Effector memory CD8-positive, alpha-beta T cell (primary cell): ENCODE measurements at regions not wholly inside any gene's neighbourhood (a gene's known extent, or its start where the extent isn't known, plus 50 kb on each side); places are given as distances from the start of the nearest gene placed in this dataset.

Experiments used
- ATAC-seq: fragments of 150-1000 bp; cut with Tn5 transposase; replicated peaks from 2 replicates; pipeline ENCODE4 v1.10.0; 2021; ENCODE audit warnings: mild to moderate bottlenecking, moderate library complexity
- DNase-seq, 3 experiments: peaks; one replicate each; pipeline ENCODE4 v3.0.0; 2021
- H3K27ac Mint-ChIP-seq, 2 donors: one replicate each; pipeline ENCODE4 v1.8.0; 2022; ENCODE audit warnings: mild to moderate bottlenecking in 2 of 2, mixed read lengths in 2 of 2, moderate library complexity in 2 of 2
- H3K27me3 Mint-ChIP-seq, 2 donors: one replicate each; pipeline ENCODE4 v1.8.0; 2022; ENCODE audit warnings: mixed read lengths in 2 of 2
- H3K36me3 Mint-ChIP-seq: one replicate; pipeline ENCODE4 v1.8.0; 2022; ENCODE audit warnings: mild to moderate bottlenecking, moderate library complexity, mixed read lengths; ENCODE audit not compliant: insufficient read depth
- H3K4me1 Mint-ChIP-seq, 2 donors: one replicate each; pipeline ENCODE4 v1.8.0; 2022; ENCODE audit warnings: low read depth in 2 of 2, mixed read lengths in 2 of 2
- H3K4me3 Mint-ChIP-seq, 2 donors: one replicate each; pipeline ENCODE4 v1.8.0; 2022; ENCODE audit warnings: mild to moderate bottlenecking in 2 of 2, mixed read lengths in 2 of 2, moderate library complexity in 2 of 2
- H3K9me3 Mint-ChIP-seq, 2 donors: one replicate each; pipeline ENCODE4 v1.8.0; 2022; ENCODE audit warnings: mixed read lengths in 2 of 2

DNA sequence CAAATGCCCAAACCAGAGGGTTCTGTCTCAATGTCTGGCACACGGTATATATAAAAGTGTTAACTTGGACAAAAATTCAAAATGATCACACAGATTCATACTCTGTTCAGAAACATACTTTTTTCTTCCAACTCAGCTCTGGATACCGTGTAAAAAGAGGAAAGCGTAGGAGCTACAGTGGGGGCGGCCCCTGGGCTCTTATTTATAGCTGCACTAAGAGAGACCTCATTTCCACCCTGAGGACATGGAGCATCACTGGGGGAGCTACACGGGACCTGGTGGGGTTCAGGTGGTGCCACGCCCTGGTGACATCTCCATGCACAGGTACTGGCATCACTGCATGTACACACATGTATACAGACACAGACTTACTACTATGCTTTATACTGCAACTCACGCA is 185.9 kb upstream of the FOXQ1 start:
- Mint-ChIP-seq H3K36me3 (no peaks in the 10 kb centered on the region), H3K27me3 (peaks cover 30 to 39% of the 10 kb centered on the region in 2 donors), H3K9me3 (peaks cover 0 to 2% of the 10 kb centered on the region in 2 donors), H3K4me1 (peaks cover 3 to 5% of the 10 kb centered on the region in 2 donors), H3K27ac (no peak overlapping the region), H3K4me3 (no peak overlapping the region)
- DNase-seq, result no peak
- ATAC-seq, result no peak

DNA sequence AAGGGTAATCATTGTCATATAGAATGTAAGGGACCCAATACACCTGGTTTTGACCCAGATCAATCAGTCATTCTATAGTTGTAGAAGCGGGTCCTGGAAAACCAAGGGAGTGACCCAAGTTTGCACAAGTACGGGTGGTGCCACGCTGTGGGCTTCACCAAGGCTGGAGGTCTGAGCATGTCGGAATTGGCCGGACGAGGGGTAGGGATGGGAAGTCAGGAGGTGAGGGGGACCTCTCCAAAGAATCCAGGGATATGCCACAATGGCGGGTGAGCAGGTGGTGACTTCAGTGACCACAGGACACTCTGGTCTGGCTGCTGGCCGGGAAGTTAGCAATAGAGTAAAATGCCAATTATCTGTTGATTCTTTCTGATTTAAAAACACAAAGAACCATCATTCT is 186.6 kb upstream of the FOXQ1 start:
- Mint-ChIP-seq H3K4me3 (no peak overlapping the region), H3K4me1 (peaks cover 3 to 5% of the 10 kb centered on the region in 2 donors)

DNA sequence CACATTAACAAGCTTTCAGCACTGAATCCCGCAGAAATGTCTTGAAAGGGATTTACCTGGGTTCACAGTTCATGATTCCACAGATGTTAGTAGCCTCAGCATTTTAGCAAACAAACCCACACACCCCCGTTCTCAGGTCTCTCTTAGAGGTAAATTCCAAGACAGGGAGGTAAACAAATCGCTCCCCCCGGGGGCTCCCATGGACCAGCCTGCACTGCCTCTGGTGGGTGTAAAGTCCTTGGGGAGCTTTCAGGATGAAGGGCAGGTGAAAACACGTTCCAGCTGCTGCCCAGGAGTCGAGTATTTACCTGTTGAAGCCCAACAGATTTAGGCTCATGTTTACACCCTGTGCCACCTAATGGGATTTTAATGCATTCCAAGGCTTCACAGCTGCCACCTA is 187.0 kb upstream of the FOXQ1 start:
- ATAC-seq (no peak), DNase-seq (no peak)
- Mint-ChIP-seq H3K27ac (no peak overlapping the region), H3K4me1 (peaks cover 3 to 5% of the 10 kb centered on the region in 2 donors), H3K27me3 (peaks cover 31 to 40% of the 10 kb centered on the region in 2 donors), H3K36me3 (no peaks in the 10 kb centered on the region), H3K4me3 (no peak overlapping the region), H3K9me3 (peaks cover 0 to 2% of the 10 kb centered on the region in 2 donors)

More for the DNA sequence above, 186.6 kb upstream of the FOXQ1 start:
- Mint-ChIP-seq H3K9me3 (peaks cover 0 to 2% of the 10 kb centered on the region in 2 donors), H3K36me3 (no peaks in the 10 kb centered on the region), H3K27me3 (peaks cover 30 to 39% of the 10 kb centered on the region in 2 donors), H3K27ac (no peak overlapping the region)
- no peak for ATAC-seq
- DNase-seq, result no peak

DNA sequence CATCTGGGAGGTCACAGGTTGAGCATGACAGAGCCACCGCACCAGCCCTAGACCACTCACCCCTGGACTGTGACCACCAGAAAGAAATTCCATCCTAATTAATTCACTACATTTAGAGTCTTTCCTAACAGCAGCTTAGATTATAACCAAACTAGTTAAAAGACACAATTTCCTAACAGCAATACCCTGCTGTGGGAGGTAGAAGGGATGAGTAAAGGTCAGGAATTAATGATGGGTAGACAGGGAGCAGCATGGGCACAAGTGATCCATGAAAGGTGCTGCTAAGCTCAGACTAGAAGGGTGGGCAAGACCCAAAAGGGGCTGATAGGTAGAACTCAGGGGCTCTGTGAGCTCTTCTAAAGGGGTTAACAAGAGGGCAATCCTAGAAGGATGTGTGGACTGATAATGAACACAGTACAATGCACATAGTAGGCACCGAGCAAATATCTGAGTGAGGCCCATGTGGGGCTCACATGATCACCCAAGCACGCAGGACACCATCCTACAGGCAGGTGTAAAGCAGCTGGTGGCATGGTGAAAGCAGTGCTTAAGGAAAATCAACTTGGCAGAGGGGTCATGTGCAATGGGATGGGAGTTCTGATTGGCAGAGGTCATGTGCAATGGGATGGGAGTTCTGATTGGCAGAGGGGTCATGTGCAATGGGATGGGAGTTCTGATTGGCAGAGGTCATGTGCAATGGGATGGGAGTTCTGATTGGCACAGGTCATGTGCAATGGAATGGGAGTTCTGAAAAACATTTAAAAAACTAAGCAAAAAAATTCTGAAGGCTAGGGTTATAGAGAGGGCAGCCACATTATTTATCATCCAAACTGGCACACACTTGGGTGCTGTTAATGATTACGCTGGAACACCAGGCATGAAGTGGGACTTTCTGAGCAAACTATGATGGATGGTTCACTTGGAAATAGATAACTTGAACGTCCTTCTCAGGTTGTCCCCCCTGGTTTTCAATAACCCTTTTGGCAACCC is 188.2 kb upstream of the FOXQ1 start:
- DNase-seq (no peak), ATAC-seq (no peak)
- Mint-ChIP-seq H3K27me3 (peaks cover 41 to 52% of the 10 kb centered on the region in 2 donors), H3K27ac (no peak overlapping the region), H3K36me3 (no peaks in the 10 kb centered on the region), H3K4me3 (no peak overlapping the region), H3K4me1 (peaks cover 3 to 5% of the 10 kb centered on the region in 2 donors), H3K9me3 (peaks cover 0 to 2% of the 10 kb centered on the region in 2 donors)

DNA sequence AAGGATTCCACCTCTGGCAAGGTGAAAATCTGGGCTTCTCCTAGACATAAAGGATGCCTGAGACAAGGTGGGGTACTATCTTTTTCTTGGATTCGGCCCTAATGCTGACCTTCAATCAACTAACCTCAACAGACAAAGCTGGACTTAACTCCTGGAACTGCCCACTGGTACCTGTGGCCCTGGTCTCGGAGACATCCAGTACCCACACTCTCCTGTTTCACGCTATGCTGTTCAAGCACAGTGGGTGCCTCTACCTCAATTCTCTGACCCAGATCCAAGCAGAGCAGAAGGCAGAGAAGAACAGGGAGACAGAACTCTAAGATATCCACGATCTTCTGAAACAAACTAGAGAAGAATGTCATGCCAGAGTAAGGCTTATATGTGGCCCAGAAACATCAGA is 189.8 kb upstream of the FOXQ1 start:
- Mint-ChIP-seq H3K27ac (no peak overlapping the region), H3K9me3 (no peaks in the 10 kb centered on the region), H3K4me1 (no peaks in the 10 kb centered on the region), H3K4me3 (no peak overlapping the region), H3K27me3 (peaks cover 36 to 55% of the 10 kb centered on the region in 2 donors), H3K36me3 (no peaks in the 10 kb centered on the region)
- DNase-seq (no peak), ATAC-seq (no peak)

DNA sequence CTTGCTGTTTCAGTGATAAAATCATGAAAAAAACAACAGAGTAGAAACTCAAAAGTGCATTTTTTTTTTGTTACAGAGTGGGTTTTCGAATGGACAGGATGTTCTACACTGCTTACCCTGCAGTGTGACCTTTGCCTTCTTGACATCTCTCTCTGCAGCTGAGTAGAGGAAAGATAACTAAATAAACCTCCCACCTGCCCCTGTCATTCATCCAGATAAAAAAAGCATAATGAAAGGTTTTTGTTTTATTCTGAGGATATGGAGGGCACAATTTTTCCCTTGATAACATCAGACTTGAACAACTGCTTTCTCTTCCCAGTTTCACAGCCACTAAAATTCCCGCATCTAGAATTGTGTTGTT is 193.6 kb upstream of the FOXQ1 start:
- no peaks in the 10 kb centered on the region for H3K36me3 Mint-ChIP-seq
- no peaks in the 10 kb centered on the region for H3K9me3 Mint-ChIP-seq
- ATAC-seq (no peak), DNase-seq (no peak)
- peaks cover 41 to 48% of the 10 kb centered on the region in 2 donors for H3K27me3 Mint-ChIP-seq
- no peak overlapping the region for H3K27ac Mint-ChIP-seq
- no peaks in the 10 kb centered on the region for H3K4me1 Mint-ChIP-seq
- no peak overlapping the region for H3K4me3 Mint-ChIP-seq

DNA sequence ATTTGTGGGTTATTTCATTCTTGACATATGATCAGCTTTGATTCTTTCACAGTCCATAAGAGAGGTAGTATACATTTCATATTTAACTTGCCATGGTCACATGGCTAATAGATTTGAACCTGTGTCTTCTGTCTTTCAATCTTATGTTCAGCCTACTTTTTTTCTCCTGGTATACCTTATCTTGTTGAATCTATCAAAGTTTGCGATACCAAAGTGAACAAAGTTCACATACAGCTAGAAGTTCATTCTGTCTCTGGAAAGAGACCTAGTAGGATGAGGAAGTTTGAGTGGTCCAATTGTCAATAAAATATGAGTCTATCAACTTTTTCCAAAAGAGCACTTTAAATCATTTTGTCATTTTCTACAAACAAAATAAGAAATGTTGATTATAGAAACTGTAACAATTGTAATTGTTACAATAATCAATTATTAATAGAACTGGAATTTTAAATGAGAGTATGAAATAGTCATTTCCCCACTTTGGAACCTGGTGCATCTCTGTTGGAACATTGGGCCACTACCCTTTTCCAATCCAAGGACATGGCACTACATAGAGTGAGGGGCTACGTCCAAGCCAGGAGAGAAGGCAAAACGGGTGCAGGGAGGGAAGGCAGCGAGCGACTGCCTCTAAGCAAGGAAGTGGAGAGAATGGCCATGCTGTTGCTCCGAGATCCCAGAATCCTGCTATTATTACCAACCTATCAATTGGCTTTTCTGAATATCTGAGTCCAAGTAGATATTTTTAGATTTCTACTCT is 194.2 kb upstream of the FOXQ1 start:
- H3K4me3 Mint-ChIP-seq, result no peak overlapping the region
- H3K27ac Mint-ChIP-seq, result no peak overlapping the region
- H3K27me3 Mint-ChIP-seq, result peaks cover 38 to 44% of the 10 kb centered on the region in 2 donors
- no peaks in the 10 kb centered on the region for H3K36me3 Mint-ChIP-seq
- DNase-seq (no peak), ATAC-seq (no peak)
- H3K4me1 Mint-ChIP-seq, result no peaks in the 10 kb centered on the region
- H3K9me3 Mint-ChIP-seq, result no peaks in the 10 kb centered on the region

DNA sequence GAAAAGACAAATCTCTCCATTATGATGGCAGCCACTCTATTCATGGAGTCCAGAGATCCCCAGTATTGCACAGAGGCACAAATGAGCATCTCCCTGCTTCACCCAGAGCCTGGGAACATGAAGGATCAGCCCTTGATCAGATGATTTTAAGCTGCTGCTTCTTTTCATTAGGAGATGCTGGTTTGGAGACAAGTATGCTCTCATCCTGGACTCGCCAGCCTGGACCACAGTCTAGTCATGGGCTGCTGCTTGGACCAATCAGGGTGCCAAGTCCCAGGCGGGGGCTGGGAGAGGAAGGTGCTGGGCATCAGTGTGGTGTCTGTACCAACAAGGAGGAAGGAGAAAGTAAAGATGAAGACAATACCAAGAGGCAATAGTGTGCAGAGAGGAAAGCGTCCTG is 195.7 kb upstream of the FOXQ1 start:
- Mint-ChIP-seq H3K4me1 (no peaks in the 10 kb centered on the region), H3K27me3 (peaks cover 33 to 38% of the 10 kb centered on the region in 2 donors), H3K27ac (no peak overlapping the region), H3K9me3 (no peaks in the 10 kb centered on the region), H3K36me3 (no peaks in the 10 kb centered on the region), H3K4me3 (no peak overlapping the region)
- ATAC-seq (no peak), DNase-seq (no peak)

DNA sequence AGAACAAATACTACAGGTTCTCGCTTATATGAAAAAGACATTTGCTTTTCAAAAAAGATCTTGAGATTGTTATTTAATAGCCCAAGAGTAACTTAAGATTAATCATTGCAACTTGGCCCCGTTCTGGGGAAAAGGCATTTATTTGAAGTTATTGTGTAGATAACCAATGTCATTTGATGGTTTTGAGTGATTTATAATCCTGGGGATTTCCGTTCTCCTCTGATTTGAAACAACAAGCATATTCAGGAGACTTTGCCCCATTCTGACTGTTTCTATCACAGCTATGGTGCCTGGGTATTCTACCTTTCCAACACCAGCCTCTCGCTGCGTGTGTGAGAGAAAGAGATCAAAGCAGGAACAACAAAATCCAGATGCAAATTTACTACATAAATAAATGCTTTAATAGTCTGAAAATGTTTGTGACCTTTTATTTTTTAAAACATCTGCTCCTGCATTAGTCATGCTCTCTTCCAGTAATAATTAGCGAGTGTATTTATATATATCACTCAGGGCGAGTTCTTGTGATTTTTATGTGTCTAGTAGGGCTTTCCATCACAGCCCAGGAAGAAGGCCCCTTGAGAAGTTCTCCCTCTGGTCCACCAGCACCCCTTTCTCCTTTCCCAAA is 197.9 kb upstream of the FOXQ1 start:
- ATAC-seq, result no peak
- H3K27me3 Mint-ChIP-seq, result peaks cover 23 to 30% of the 10 kb centered on the region in 2 donors
- DNase-seq, result no peak
- H3K4me3 Mint-ChIP-seq, result no peak overlapping the region
- no peak overlapping the region for H3K27ac Mint-ChIP-seq
- H3K36me3 Mint-ChIP-seq, result no peaks in the 10 kb centered on the region
- H3K4me1 Mint-ChIP-seq, result no peaks in the 10 kb centered on the region
- H3K9me3 Mint-ChIP-seq, result no peaks in the 10 kb centered on the region

DNA sequence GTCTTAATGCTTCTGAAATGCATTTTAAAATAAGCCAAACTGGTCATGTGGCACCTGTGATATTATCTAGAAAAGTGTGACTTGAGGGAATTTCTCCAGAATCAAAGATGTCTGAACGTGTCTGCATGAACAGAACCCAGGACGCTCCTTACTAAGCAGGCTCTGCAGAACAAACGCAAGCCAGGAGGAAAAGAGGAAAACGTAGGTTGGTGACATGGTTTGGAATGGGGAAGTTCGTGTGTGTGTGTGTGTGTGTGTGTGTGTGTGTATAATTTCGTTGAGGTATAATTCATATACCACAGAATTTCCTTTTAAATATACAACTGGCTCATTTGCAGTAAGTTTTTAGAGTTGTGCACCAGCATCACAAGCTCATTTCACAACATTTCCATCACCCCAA is 200.5 kb upstream of the FOXQ1 start:
- H3K36me3 Mint-ChIP-seq, result no peaks in the 10 kb centered on the region
- H3K4me3 Mint-ChIP-seq, result no peak overlapping the region
- peaks cover 21 to 29% of the 10 kb centered on the region in 2 donors for H3K27me3 Mint-ChIP-seq
- H3K27ac Mint-ChIP-seq, result no peak overlapping the region
- no peaks in the 10 kb centered on the region for H3K9me3 Mint-ChIP-seq
- no peak for ATAC-seq
- no peak for DNase-seq
- H3K4me1 Mint-ChIP-seq, result no peaks in the 10 kb centered on the region

DNA sequence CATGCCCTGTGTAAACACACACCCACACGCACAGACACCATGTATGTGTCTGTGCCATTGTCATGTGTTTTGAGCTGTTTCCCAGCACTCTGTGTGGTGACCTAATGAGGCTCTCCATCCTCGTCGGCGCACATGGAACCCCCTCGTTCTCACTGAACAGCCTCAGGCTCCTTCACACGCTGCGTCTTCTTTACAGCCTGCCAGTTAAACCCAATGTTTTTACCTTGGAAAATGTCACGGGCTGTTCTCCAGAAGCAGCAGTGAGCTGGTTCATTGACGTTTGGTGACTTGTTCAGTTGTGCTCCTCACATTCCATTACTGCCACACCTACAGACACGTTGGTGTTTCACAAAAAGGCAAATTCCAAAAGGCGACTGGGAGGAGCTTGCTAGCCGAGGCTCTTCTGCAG is 201.0 kb upstream of the FOXQ1 start:
- Mint-ChIP-seq H3K27ac (no peak overlapping the region), H3K4me1 (no peaks in the 10 kb centered on the region)
- DNase-seq, result no peak

DNA sequence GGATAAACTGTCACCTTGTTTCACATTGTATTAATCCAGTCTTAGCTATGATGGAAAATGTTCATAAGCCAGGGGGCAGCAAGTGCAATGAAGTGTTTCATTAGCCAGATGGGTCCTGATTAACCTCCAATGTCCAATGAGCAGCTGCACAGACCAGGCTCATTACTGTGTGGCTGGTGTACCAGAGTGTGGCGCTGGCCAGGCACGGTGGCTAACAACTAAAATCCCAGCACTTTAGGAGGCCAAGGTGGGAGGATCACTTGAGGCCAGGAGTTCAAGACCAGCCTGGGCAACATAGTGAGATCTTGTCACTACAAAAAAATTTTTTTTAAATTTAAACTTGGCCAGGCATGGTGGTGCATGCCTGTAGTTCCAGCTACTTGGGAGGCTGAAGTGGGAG is 201.7 kb upstream of the FOXQ1 start:
- H3K36me3 Mint-ChIP-seq, result no peaks in the 10 kb centered on the region
- peaks cover 15 to 21% of the 10 kb centered on the region in 2 donors for H3K27me3 Mint-ChIP-seq
- no peak overlapping the region for H3K4me3 Mint-ChIP-seq
- DNase-seq, result no peak
- ATAC-seq, result no peak
- no peaks in the 10 kb centered on the region for H3K9me3 Mint-ChIP-seq
- H3K27ac Mint-ChIP-seq, result no peak overlapping the region
- H3K4me1 Mint-ChIP-seq, result no peaks in the 10 kb centered on the region

More for the DNA sequence above, 201.0 kb upstream of the FOXQ1 start:
- H3K9me3 Mint-ChIP-seq, result no peaks in the 10 kb centered on the region
- H3K27me3 Mint-ChIP-seq, result peaks cover 17 to 28% of the 10 kb centered on the region in 2 donors
- H3K36me3 Mint-ChIP-seq, result no peaks in the 10 kb centered on the region
- no peak for ATAC-seq
- H3K4me3 Mint-ChIP-seq, result no peak overlapping the region

DNA sequence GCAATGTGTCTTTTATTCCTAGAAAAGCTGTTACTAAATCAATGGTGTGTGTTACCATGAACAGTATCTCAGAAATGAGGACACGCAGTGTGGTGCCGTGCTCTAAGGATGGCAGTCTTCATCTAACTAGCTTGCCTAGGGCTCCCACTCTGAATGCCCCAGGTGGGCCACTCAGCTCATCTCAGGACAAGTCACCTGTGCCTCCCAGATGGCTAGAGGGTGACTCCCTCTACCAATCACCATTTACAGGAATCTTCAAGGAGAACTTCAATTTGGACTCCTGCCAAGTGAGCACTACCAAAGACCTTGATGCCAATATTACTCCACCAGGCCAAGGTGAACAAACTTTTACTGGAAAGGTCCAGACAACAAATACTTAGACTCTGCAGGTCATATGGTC is 202.8 kb upstream of the FOXQ1 start:
- ATAC-seq (no peak), DNase-seq (no peak)
- Mint-ChIP-seq H3K4me1 (no peaks in the 10 kb centered on the region), H3K36me3 (no peaks in the 10 kb centered on the region), H3K9me3 (no peaks in the 10 kb centered on the region), H3K27ac (no peak overlapping the region), H3K4me3 (no peak overlapping the region), H3K27me3 (peaks cover 6 to 15% of the 10 kb centered on the region in 2 donors)
